ENCODE measurements at regions not wholly inside any gene's neighbourhood (a gene's known extent, or its start where the extent isn't known, plus 50 kb on each side); places are given as distances from the start of the nearest gene placed in this dataset.

- TF ChIP-seq POLR2A (IDR thresholded peaks at IDR 0.05): no peak
- no peak for TF ChIP-seq CTCF (IDR thresholded peaks at IDR 0.05)
Measured at GRCh38 chr5:89203611-89204010, 320.6 kb upstream of the MEF2C start.
